KBM-7 (cell line): ENCODE measurements at regions not wholly inside any gene's neighbourhood (a gene's known extent, or its start where the extent isn't known, plus 50 kb on each side); places are given as distances from the start of the nearest gene placed in this dataset.
"Not testable (repeated sequence)": the region's sequence is repeated elsewhere in the genome, so short reads cannot be mapped to it uniquely, and the experiment has no call there.

ENCODE experiments used
- DNase-seq: peaks from one replicate; pipeline ENCODE4 v3.0.0-alpha.2; 2015
- in situ Hi-C: fragments of 300-500 bp; cut with MboI; formaldehyde crosslinking; loops from 2 replicates; pipeline ENCODE4 v1.14.3; 2020; ENCODE audit warnings: low sequenced_read_pairs, low pct_unique_long_range_greater_than_20kb, mixed read lengths

DNA sequence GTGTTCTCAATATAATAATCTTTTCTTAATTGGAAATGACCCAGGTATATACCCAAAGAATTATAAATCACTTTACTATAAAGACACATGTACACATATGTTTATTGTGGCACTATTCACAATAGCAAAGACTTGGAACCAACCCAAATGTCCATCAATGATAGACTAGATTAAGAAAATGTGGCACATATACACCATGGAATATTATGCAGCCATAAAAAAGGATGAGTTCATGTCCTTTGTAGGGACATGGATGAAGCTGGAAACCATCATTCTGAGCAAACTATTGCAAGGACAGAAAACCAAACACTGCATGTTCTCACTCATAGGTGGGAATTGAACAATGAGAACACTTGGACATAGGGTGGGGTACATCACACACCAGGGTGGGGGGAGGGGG is 56.8 kb downstream of the SCGB2B2 start:
- in situ Hi-C loops, DNase-seq: not testable (repeated sequence)

- no peak for DNase-seq
- in situ Hi-C loops, result no loop called here
These were observed 58.5 kb downstream of the SCGB2B2 start for GRCh38 chr19:34618410-34618809.

GRCh38 chr19:34617996-34618395 is 59.0 kb downstream of the SCGB2B2 start:
- in situ Hi-C loops, DNase-seq: not testable (repeated sequence)

GRCh38 chr19:34603003-34603402 is 74.0 kb downstream of the SCGB2B2 start:
- in situ Hi-C loops, result no loop called here
- no peak for DNase-seq

DNA sequence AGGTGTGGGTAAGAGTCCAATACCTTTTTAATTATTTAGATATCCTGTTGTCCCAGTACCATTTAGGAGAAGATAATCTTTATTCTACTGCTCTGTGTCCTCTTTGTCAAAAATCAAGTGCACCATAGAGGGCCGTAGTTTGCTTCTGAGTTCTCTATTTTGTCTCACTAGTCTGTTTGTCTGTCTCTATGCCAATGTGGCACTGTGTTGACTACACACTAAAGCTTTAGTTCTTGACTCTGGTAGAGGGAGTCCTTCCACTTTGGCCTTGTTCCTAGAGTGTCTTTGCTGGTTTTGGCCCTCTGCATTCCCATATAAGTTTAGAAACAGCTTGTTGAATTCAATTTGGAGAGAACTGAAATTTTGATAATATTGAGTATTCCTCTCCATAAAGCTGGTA is 75.9 kb downstream of the SCGB2B2 start:
- in situ Hi-C loops, result no loop called here
- no peak for DNase-seq

GRCh38 chr19:34600366-34600765 is 76.6 kb downstream of the SCGB2B2 start:
- in situ Hi-C loops, result no loop called here
- DNase-seq, result no peak

DNA sequence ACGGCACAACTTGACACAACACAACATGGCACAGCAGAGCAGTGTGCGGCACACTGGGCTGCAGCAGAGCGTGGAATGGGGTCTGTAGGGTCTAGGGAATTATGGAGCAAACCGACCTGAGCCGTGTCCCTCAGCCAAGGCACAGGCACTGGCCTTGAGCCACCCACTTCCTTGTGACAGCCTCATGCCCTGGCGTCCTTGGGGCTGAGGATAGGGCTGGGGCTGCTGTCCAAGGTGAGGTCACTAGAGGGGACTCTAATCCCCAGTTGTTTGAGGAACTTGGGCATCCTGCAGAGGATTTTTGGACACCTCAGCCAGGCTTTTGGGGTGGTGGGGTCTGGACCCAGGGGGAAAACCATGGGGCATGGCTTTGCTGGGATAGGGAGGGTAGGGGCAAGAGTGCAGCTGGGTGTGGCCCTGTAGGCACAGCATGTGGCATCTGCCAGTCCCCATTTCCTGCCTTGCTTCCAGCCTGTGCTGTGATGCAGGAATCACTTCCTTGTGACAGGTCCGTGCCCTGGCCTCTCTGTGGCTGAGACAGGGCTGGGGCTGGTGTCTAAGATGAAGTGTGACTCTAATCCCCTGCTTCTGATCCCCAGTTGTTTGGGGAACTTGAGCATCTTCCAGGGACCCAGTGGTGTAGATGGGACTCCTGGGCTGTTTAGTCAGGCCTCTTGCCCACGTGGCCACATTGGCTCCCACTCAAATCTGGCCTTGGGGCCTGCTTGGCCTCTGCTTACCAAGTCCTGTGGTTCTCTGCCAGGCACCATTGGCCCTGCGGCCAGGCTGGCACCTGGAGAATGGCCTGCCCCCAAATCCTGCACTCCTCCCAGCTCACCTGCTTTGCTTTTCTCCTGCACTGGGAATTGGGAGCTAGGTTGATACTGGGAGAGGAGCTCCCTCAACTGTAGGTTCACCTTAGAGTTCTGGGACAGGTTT is 78.5 kb downstream of the SCGB2B2 start:
- in situ Hi-C loops, result no loop called here

DNA sequence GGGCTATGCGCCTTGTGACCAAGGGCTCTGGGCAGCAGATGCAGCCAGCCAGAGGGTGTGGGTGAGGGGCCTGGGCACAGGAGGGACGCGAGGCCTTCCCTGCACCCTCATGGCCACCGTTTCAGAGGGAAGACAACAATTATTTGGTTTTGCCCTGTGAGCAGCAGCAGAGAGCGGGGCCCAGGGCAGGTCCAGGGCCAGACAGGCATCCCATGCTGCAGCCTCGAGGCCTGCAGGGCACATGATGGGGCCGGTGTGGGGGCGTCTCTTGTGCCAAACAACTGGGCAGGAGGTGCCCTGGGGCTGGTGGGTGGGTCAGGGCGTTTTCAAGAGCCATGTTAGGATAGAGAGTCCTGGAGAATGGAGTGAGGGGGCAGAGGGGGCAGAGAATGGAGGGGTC is 79.4 kb downstream of the SCGB2B2 start:
- no peak for DNase-seq
- in situ Hi-C loops, result no loop called here

More for the DNA sequence above, 78.5 kb downstream of the SCGB2B2 start:
- DNase-seq, result no peak

DNA sequence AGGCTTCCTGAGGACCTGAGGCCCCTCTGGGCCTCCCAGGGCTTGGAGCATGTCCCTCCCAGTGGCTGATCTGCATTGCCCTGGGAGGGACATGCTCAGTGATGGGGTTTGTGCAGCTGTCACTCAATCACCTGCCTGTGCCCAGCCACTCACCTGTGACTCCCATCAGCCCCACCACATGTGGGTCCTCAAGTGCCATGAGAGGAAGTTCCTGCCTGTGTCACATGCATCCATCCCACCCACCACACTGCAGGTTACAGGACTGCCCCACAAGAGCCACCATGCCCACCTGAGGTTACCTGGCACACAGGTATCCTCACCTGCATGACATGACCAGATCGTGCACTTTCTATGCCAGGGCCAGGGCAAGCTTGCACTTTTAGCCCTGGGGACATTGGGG is 80.0 kb downstream of the SCGB2B2 start:
- no peak for DNase-seq
- in situ Hi-C loops, result no loop called here

DNA sequence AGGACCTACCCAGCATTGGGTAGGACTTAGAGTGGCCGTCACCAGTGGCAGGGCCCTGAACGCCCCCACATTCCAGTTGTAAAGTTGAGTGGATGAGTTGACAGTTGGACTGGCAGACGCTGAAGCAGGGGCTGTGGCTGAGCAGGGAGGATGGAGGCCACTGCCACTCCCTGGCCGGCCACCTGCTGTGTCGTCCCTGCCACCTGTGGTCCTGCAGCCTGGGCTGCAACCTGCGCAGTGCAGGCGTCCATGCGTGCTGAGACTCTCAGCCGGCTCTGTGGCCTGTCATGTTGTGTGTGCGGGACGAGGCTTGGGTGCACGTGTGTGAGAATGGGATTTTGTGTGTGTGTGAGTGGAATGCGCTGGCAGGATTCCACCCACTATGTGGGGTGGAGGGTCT is 80.8 kb downstream of the SCGB2B2 start:
- in situ Hi-C loops, result no loop called here
- DNase-seq, result no peak

DNA sequence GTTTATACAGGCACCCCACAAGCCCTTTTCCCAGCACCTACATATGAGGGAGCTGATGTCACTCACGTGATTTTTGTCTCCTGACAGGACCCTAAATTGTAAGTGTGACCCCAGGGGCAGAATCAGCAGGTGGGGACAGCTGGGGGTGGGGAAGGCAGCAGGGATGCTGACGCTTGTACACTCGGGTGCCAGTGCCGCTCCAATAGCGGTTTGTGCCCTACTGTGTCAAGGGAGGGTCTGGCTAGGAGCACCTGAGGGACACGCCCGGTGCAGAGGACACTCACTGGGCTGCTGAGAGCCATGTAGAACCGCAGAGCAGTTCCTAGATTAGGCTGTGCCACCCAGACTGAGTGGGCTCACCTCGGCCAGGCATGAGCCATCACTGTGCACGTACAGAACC is 81.3 kb downstream of the SCGB2B2 start:
- in situ Hi-C loops, result no loop called here
- DNase-seq, result no peak

- in situ Hi-C loops, result no loop called here
- no peak for DNase-seq
These were observed 86.7 kb downstream of the SCGB2B2 start for GRCh38 chr19:34590228-34590627.

DNA sequence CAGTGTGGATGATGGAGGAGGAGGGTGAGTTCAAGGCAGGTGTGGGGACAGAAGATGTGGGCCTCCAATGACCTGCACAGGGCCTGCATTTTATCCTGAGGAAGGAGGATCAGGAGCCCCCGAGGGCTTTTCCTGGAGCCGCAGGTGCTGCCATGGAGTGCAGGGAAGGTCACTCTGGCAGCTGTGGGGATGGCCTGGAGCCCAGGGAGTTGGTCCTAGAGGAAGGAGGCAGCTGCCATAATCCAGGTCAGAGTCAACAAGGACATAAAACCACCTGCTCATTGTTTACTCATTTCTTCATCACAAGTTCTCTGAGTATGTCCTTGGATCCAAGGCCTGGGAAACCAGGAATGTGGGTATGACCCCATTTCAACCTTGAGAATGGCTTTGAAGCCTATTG is 87.2 kb downstream of the SCGB2B2 start:
- in situ Hi-C loops, result no loop called here
- DNase-seq, result no peak

DNA sequence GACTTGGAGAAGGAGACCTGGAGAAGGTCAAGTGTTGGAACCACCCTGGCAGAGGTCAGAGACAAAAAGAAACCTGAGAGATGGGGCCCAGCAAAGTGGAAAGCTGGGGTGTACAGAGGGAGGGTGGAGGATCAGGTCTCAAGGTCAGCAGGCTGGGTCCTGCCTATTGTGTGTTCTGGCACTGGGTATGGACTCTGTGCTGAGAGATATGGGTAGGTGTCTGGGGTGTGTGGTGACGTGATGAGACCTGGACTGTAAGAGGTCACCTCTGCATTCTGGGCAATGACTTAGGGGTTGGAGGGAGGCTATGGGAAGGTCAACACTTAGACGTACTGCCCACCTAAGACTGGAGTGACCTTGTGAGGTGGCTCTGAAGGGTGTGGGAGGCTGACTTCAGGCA is 88.1 kb downstream of the SCGB2B2 start:
- no peak for DNase-seq
- in situ Hi-C loops, result no loop called here

- no peak for DNase-seq
- in situ Hi-C loops, result no loop called here
These were observed 88.7 kb downstream of the SCGB2B2 start for GRCh38 chr19:34588249-34588648.

GRCh38 chr19:34580408-34580807 is 96.6 kb downstream of the SCGB2B2 start:
- in situ Hi-C loops, result no loop called here
- no peak for DNase-seq

GRCh38 chr19:34580055-34580336 is 97.0 kb downstream of the SCGB2B2 start:
- DNase-seq, result no peak
- in situ Hi-C loops, result no loop called here

DNA sequence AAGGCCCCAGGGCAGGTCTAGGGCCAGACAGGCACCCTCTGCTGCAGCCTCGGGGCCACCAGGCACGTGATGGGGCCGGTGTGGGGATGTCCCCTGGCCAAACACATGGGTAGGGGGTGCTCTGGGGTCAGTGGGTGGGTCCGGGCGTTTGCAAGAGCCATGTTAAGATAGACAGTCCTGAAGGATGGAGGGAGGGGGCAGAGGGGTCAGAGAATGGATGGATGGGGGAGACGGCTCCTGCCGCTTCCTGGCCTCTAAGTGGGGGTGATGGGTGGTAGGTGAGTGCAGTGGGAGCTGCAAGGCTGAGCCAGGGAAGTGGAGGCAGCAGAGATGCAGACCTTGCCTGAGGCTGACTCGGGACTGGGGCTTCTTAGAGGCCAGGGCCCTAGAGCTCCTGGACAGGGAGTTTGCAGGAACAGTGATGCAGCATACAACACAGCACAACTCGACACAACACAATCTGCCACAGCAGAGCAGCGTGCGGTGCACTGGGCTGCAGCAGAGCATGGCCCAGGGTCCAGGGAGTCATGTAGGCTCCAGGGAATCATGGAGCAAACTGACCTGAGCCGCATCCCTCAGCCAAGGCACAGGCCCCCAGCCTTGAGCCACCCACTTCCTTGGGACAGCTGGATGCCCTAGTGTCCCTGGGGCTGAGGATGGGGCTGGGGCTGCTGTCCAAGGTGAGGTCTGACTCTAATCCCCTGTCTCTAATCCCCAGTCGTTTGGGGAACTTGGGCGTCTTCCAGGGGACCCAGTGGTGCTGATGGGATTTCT is 97.5 kb downstream of the SCGB2B2 start:
- no peak for DNase-seq
- in situ Hi-C loops, result no loop called here

GRCh38 chr19:34578751-34579150 is 97.2 kb downstream of the WTIP start:
- in situ Hi-C loops, result no loop called here
- no peak for DNase-seq

- in situ Hi-C loops, result no loop called here
These were observed 96.6 kb downstream of the WTIP start for GRCh38 chr19:34578173-34578572.

More at GRCh38 chr19:34578173-34578572, 96.6 kb downstream of the WTIP start:
- DNase-seq, result no peak
